ENCODE measurements at regions not wholly inside any gene's neighbourhood (a gene's known extent, or its start where the extent isn't known, plus 50 kb on each side); places are given as distances from the start of the nearest gene placed in this dataset.

- POLR2A ChIA-PET, result no interaction called here
- H3K4me3 ChIP-seq (ENCODE audit: low read depth, low read length), result no peak overlapping the region
- CTCF ChIA-PET, result no interaction called here
- TF ChIP-seq ZBTB11 (tag by site-specific recombination; conservative IDR thresholded peaks at IDR 0.05; ENCODE audit: low read depth) (no peak), ZNF600 (tag by site-specific recombination; IDR thresholded peaks at IDR 0.05) (no peak), ZNF560 (tag by site-specific recombination; IDR thresholded peaks at IDR 0.05; ENCODE audit: borderline replicate concordance) (no peak), ZBTB17 (tag by site-specific recombination; IDR thresholded peaks at IDR 0.05) (0 out of 2 replicates have a peak, but pooled peaks have one; percentile 15), ZNF26 (tag by site-specific recombination; IDR thresholded peaks at IDR 0.05) (no peak), ZNF626 (tag by site-specific recombination; IDR thresholded peaks at IDR 0.05) (no peak), KLF1 (tag by site-specific recombination; IDR thresholded peaks at IDR 0.05) (no peak), SP2 (tag by site-specific recombination; IDR thresholded peaks at IDR 0.05) (no peak), OSR2 (tag by site-specific recombination; IDR thresholded peaks at IDR 0.05) (no peak)
- no peaks in the 10 kb centered on the region for H3K36me3 ChIP-seq (ENCODE audit: control insufficient read depth in 2 of 2, insufficient read depth in 1 of 2, low read length in 2 of 2)
- no peak overlapping the region for H3K27ac ChIP-seq (ENCODE audit: extremely low read depth, low read depth, low read length)
- H3K4me1 ChIP-seq (ENCODE audit: control insufficient read depth, insufficient read depth, low read length), result no peaks in the 10 kb centered on the region
- no peaks in the 10 kb centered on the region for H3K9me3 ChIP-seq (ENCODE audit: control insufficient read depth, insufficient read depth, low read depth, low read length)
Observed at GRCh38 chr4:129239088-129239487, 143.1 kb downstream of the C4orf33 start.

- ChIA-PET CTCF (no interaction called here), POLR2A (no interaction called here)
- no peaks in the 10 kb centered on the region for H3K36me3 ChIP-seq (ENCODE audit: control insufficient read depth in 2 of 2, insufficient read depth in 1 of 2, low read length in 2 of 2)
- no peaks in the 10 kb centered on the region for H3K4me1 ChIP-seq (ENCODE audit: control insufficient read depth, insufficient read depth, low read length)
- no peak for TF ChIP-seq ZNF174 (tag by site-specific recombination; IDR thresholded peaks at IDR 0.05)
- TF ChIP-seq SP7 (tag by site-specific recombination; IDR thresholded peaks at IDR 0.05), result no peak
- no peak for TF ChIP-seq ZNF600 (tag by site-specific recombination; IDR thresholded peaks at IDR 0.05)
- TF ChIP-seq ZNF248 (tag by site-specific recombination; IDR thresholded peaks at IDR 0.05), result no peak
- TF ChIP-seq ZSCAN23 (tag by site-specific recombination; IDR thresholded peaks at IDR 0.05), result no peak
- TF ChIP-seq ZNF488 (tag by site-specific recombination; IDR thresholded peaks at IDR 0.05), result no peak
- no peak for TF ChIP-seq SP2 (tag by site-specific recombination; IDR thresholded peaks at IDR 0.05)
- TF ChIP-seq ZBTB17 (tag by site-specific recombination; IDR thresholded peaks at IDR 0.05), result no peak
- TF ChIP-seq ZNF514 (tag by site-specific recombination; IDR thresholded peaks at IDR 0.05), result no peak
- TF ChIP-seq ZNF335 (tag by site-specific recombination; conservative IDR thresholded peaks at IDR 0.05), result no peak
- no peak for TF ChIP-seq ZXDB (tag by site-specific recombination; IDR thresholded peaks at IDR 0.05)
- TF ChIP-seq ZNF548 (tag by site-specific recombination; IDR thresholded peaks at IDR 0.05), result no peak
- TF ChIP-seq ZNF366 (tag by site-specific recombination; conservative IDR thresholded peaks at IDR 0.05), result no peak
- TF ChIP-seq ZSCAN30 (tag by site-specific recombination; IDR thresholded peaks at IDR 0.05), result no peak
- no peak for TF ChIP-seq ZFP41 (tag by site-specific recombination; IDR thresholded peaks at IDR 0.05; ENCODE audit: borderline replicate concordance)
- no peak for TF ChIP-seq ZNF350 (tag by site-specific recombination; IDR thresholded peaks at IDR 0.05)
- no peak for TF ChIP-seq ZNF26 (tag by site-specific recombination; IDR thresholded peaks at IDR 0.05)
- H3K4me3 ChIP-seq (ENCODE audit: low read depth, low read length), result no peak overlapping the region
- no peak overlapping the region for H3K27ac ChIP-seq (ENCODE audit: extremely low read depth, low read depth, low read length)
- no peaks in the 10 kb centered on the region for H3K9me3 ChIP-seq (ENCODE audit: control insufficient read depth, insufficient read depth, low read depth, low read length)
Observed at GRCh38 chr4:129240816-129241215, 144.9 kb downstream of the C4orf33 start.

All from HEK293 (cell line).